Common myeloid progenitor, CD34-positive (primary cell): ENCODE measurements at regions not wholly inside any gene's neighbourhood (a gene's known extent, or its start where the extent isn't known, plus 50 kb on each side); places are given as distances from the start of the nearest gene placed in this dataset.

Source experiments
- CTCF ChIA-PET: fragments of 350-600 bp; sonication (Branson Sonifier 250); formaldehyde crosslinking; loops from one replicate; lab custom pipeline; 2021; ENCODE audit warnings: antibody characterized with exemption; lab: Charles Lee
- POLR2A ChIA-PET: fragments of 350-600 bp; sonication (Branson Sonifier 250); formaldehyde crosslinking; loops from one replicate; lab custom pipeline; 2021; ENCODE audit warnings: antibody characterized with exemption; lab: Charles Lee
- DNase-seq, 3 donors: peaks; one replicate each; pipeline versions ENCODE4 v3.0.0 to v3.0.0-alpha.2; 2013
- H3K27ac ChIP-seq, 2 experiments: 1 replicate in 1 of 2; 2 replicates in 1 of 2; pipeline ENCODE4 v1.7.0; 2013; ENCODE audit warnings: inconsistent platforms in 2 of 2, low read length in 2 of 2, mild to moderate bottlenecking in 2 of 2, low read depth in 1 of 2, moderate library complexity in 1 of 2; ENCODE audit not compliant: severe bottlenecking in 2 of 2, insufficient read depth in 1 of 2, poor library complexity in 1 of 2
- H3K27me3 ChIP-seq, 5 experiments: replicated peaks in 2 of 5; 1 replicate in 3 of 5; 2 replicates in 2 of 5; pipeline versions ENCODE4 v1.6.1 to v1.7.0; 2013; ENCODE audit warnings: low read length in 4 of 5, mild to moderate bottlenecking in 2 of 5, moderate library complexity in 2 of 5, inconsistent platforms in 1 of 5; ENCODE audit not compliant: insufficient read depth in 5 of 5, control insufficient read depth in 4 of 5
- H3K36me3 ChIP-seq, 4 experiments: 1 replicate in 2 of 4; 2 replicates in 2 of 4; pipeline versions ENCODE4 v1.6.1 to v1.7.0; 2013; ENCODE audit warnings: low read length in 3 of 4, control low read depth in 1 of 4, mild to moderate bottlenecking in 1 of 4; ENCODE audit not compliant: control insufficient read depth in 4 of 4, insufficient read depth in 4 of 4
- H3K4me1 ChIP-seq, 4 experiments: 1 replicate in 3 of 4; 2 replicates in 1 of 4; pipeline versions ENCODE4 v1.6.1 to v1.7.1; 2013; ENCODE audit warnings: low read length in 3 of 4, mild to moderate bottlenecking in 3 of 4, control low read depth in 1 of 4, inconsistent platforms in 1 of 4, moderate library complexity in 1 of 4; ENCODE audit not compliant: control insufficient read depth in 4 of 4, insufficient read depth in 4 of 4; ENCODE audit errors: control extremely low read depth in 1 of 4
- H3K4me3 ChIP-seq, 7 experiments: 1 replicate in 4 of 7; 2 replicates in 3 of 7; pipeline versions ENCODE4 v1.5.1 to v1.7.0; 2013; ENCODE audit warnings: mild to moderate bottlenecking in 7 of 7, low read length in 6 of 7, moderate library complexity in 6 of 7, inconsistent platforms in 2 of 7, low read depth in 2 of 7, control low read depth in 1 of 7; ENCODE audit not compliant: insufficient read depth in 4 of 7, control insufficient read depth in 1 of 7; ENCODE audit errors: extremely low read depth in 1 of 7
- H3K9me3 ChIP-seq, 5 experiments: 1 replicate in 4 of 5; 2 replicates in 1 of 5; pipeline versions ENCODE4 v1.6.1 to v1.7.1; 2013; ENCODE audit warnings: low read length in 4 of 5, mild to moderate bottlenecking in 2 of 5, inconsistent platforms in 1 of 5, low read depth in 1 of 5, moderate library complexity in 1 of 5; ENCODE audit not compliant: control insufficient read depth in 4 of 5, insufficient read depth in 2 of 5; ENCODE audit errors: control extremely low read depth in 1 of 5
- WGBS: methylation state at CpG from one replicate; pipeline ENCODE4 v1.1.5; 2013; ENCODE audit not compliant: insufficient coverage; 5-methylcytosine and 5-hydroxymethylcytosine counted together

- Histone ChIP-seq H3K9me3 (no peaks in the 10 kb centered on the region), H3K36me3 (no peaks in the 10 kb centered on the region), H3K4me1 (no peaks in the 10 kb centered on the region), H3K27me3 (peaks cover 0 to 15% (median 0%) of the 10 kb centered on the region in 5 experiments), H3K27ac (no peak overlapping the region), H3K4me3 (no peak overlapping the region)
- 92% methylated on average over 5 of the region's 6 CpGs for WGBS
- POLR2A ChIA-PET = no interaction called here
- no peak for DNase-seq
- CTCF ChIA-PET = no interaction called here
These were observed 510.2 kb downstream of the PREX1 start for GRCh38 chr20:48317578-48317977.

GRCh38 chr20:48314925-48315592 lies 512.7 kb downstream of the PREX1 start:
- H3K36me3 ChIP-seq = no peaks in the 10 kb centered on the region
- peaks cover 0 to 16% (median 0%) of the 10 kb centered on the region in 5 experiments for H3K27me3 ChIP-seq
- H3K9me3 ChIP-seq = no peaks in the 10 kb centered on the region
- no peak for DNase-seq
- POLR2A ChIA-PET = no interaction called here
- H3K4me1 ChIP-seq = no peaks in the 10 kb centered on the region
- no peak overlapping the region for H3K27ac ChIP-seq
- no peak overlapping the region for H3K4me3 ChIP-seq
- WGBS = 98% methylated on average over 4 of the region's 6 CpGs
- CTCF ChIA-PET = no interaction called here

- Histone ChIP-seq H3K4me3 (no peak overlapping the region), H3K4me1 (no peaks in the 10 kb centered on the region), H3K27me3 (peaks cover 0 to 15% (median under 1%) of the 10 kb centered on the region in 5 experiments), H3K36me3 (no peaks in the 10 kb centered on the region), H3K9me3 (no peaks in the 10 kb centered on the region), H3K27ac (no peak overlapping the region)
- POLR2A ChIA-PET = no interaction called here
- DNase-seq = no peak
- 93% methylated on average over 4 of the region's 4 CpGs for WGBS
- CTCF ChIA-PET = no interaction called here
These were observed 514.5 kb downstream of the PREX1 start for GRCh38 chr20:48313324-48313723.

- no peak for DNase-seq
- Histone ChIP-seq H3K27me3 (peaks cover 0 to 12% (median 3%) of the 10 kb centered on the region in 5 experiments), H3K9me3 (no peaks in the 10 kb centered on the region), H3K36me3 (no peaks in the 10 kb centered on the region), H3K4me1 (no peaks in the 10 kb centered on the region), H3K4me3 (no peak overlapping the region), H3K27ac (no peak overlapping the region)
- no CpG with 5 or more reads among the region's 2 CpGs for WGBS
- ChIA-PET POLR2A (no interaction called here), CTCF (no interaction called here)
These were observed 515.8 kb downstream of the PREX1 start for GRCh38 chr20:48311956-48312355.

- ChIA-PET POLR2A (no interaction called here), CTCF (interaction anchor here (1.2 kb wide), 1 partner anchor 31 kb away, joined by 3 read pairs; no protein-coding TSS in a partner anchor)
- Histone ChIP-seq H3K27ac (no peak overlapping the region), H3K4me3 (no peak overlapping the region), H3K36me3 (no peaks in the 10 kb centered on the region), H3K4me1 (no peaks in the 10 kb centered on the region), H3K27me3 (peaks cover 0 to 13% (median 3%) of the 10 kb centered on the region in 5 experiments), H3K9me3 (no peaks in the 10 kb centered on the region)
- no peak for DNase-seq
- WGBS = 95% methylated on average over 10 of the region's 11 CpGs
These were observed 517.5 kb downstream of the PREX1 start for GRCh38 chr20:48310305-48310704.

- Histone ChIP-seq H3K4me1 (no peaks in the 10 kb centered on the region), H3K27me3 (peaks cover 0 to 15% (median 3%) of the 10 kb centered on the region in 5 experiments), H3K4me3 (no peak overlapping the region), H3K27ac (no peak overlapping the region), H3K9me3 (peaks cover 0 to 1% (median 0%) of the 10 kb centered on the region in 5 experiments), H3K36me3 (no peaks in the 10 kb centered on the region)
- CTCF ChIA-PET = interaction anchor here (1.2 kb wide), 1 partner anchor 30 kb away, joined by 3 read pairs; no protein-coding TSS in a partner anchor
- 87% methylated on average over 4 of the region's 5 CpGs for whole genome bisulfite sequencing
- no peak for DNase-seq
- POLR2A ChIA-PET = no interaction called here
These were observed 518.5 kb downstream of the PREX1 start for GRCh38 chr20:48309293-48309692.

GRCh38 chr20:48308882-48309281 lies 518.9 kb downstream of the PREX1 start:
- WGBS = 75% methylated on average over 6 of the region's 6 CpGs
- Histone ChIP-seq H3K4me1 (no peaks in the 10 kb centered on the region), H3K9me3 (peaks cover 0 to 1% (median 0%) of the 10 kb centered on the region in 5 experiments), H3K4me3 (no peak overlapping the region), H3K36me3 (no peaks in the 10 kb centered on the region), H3K27me3 (peaks cover 0 to 17% (median 3%) of the 10 kb centered on the region in 5 experiments), H3K27ac (no peak overlapping the region)
- POLR2A ChIA-PET = no interaction called here
- CTCF ChIA-PET = no interaction called here
- DNase-seq = no peak
